Endothelial cell (in vitro differentiated cells): ENCODE measurements at regions not wholly inside any gene's neighbourhood (a gene's known extent, or its start where the extent isn't known, plus 50 kb on each side); places are given as distances from the start of the nearest gene placed in this dataset.

Experiments used
- DNase-seq: peaks from one replicate; pipeline ENCODE4 v3.0.0; 2021; ENCODE audit warnings: low spot score
- H3K27ac Mint-ChIP-seq: one replicate; pipeline ENCODE4 v1.8.0; 2021; ENCODE audit warnings: mixed read lengths, inconsistent platforms; ENCODE audit not compliant: unreplicated experiment
- H3K27me3 Mint-ChIP-seq: one replicate; pipeline ENCODE4 v1.8.0; 2021; ENCODE audit warnings: mild to moderate bottlenecking, moderate library complexity, mixed read lengths, inconsistent platforms; ENCODE audit not compliant: unreplicated experiment
- H3K36me3 Mint-ChIP-seq: one replicate; pipeline ENCODE4 v1.8.0; 2021; ENCODE audit warnings: mild to moderate bottlenecking, low read depth, mixed read lengths, inconsistent platforms; ENCODE audit not compliant: unreplicated experiment
- H3K4me1 Mint-ChIP-seq: one replicate; pipeline ENCODE4 v1.8.0; 2021; ENCODE audit warnings: mild to moderate bottlenecking, mixed read lengths, inconsistent platforms; ENCODE audit not compliant: unreplicated experiment
- H3K4me3 Mint-ChIP-seq: one replicate; pipeline ENCODE4 v1.8.0; 2021; ENCODE audit warnings: mild to moderate bottlenecking, mixed read lengths, inconsistent platforms; ENCODE audit not compliant: unreplicated experiment
- H3K9me3 Mint-ChIP-seq: one replicate; pipeline ENCODE4 v1.8.0; 2021; ENCODE audit warnings: mixed read lengths, inconsistent platforms; ENCODE audit not compliant: unreplicated experiment
- CTCF ChIP-seq: fragments of 200-600 bp; sonication (generic); IDR thresholded peaks from one replicate; pipeline ENCODE4 v1.5.0; 2021; ENCODE audit warnings: antibody characterized with exemption; ENCODE audit not compliant: unreplicated experiment

- peaks cover 14% of the 10 kb centered on the region for H3K4me1 Mint-ChIP-seq
- H3K36me3 Mint-ChIP-seq, result no peaks in the 10 kb centered on the region
- H3K27ac Mint-ChIP-seq, result no peak overlapping the region
- DNase-seq, result no peak
- no peak for TF ChIP-seq CTCF
- peaks cover 7% of the 10 kb centered on the region for H3K27me3 Mint-ChIP-seq
- H3K4me3 Mint-ChIP-seq, result no peak overlapping the region
- H3K9me3 Mint-ChIP-seq, result no peaks in the 10 kb centered on the region
These were observed 99.0 kb upstream of the CDH5 start for GRCh38 chr16:66267292-66268014.

DNA sequence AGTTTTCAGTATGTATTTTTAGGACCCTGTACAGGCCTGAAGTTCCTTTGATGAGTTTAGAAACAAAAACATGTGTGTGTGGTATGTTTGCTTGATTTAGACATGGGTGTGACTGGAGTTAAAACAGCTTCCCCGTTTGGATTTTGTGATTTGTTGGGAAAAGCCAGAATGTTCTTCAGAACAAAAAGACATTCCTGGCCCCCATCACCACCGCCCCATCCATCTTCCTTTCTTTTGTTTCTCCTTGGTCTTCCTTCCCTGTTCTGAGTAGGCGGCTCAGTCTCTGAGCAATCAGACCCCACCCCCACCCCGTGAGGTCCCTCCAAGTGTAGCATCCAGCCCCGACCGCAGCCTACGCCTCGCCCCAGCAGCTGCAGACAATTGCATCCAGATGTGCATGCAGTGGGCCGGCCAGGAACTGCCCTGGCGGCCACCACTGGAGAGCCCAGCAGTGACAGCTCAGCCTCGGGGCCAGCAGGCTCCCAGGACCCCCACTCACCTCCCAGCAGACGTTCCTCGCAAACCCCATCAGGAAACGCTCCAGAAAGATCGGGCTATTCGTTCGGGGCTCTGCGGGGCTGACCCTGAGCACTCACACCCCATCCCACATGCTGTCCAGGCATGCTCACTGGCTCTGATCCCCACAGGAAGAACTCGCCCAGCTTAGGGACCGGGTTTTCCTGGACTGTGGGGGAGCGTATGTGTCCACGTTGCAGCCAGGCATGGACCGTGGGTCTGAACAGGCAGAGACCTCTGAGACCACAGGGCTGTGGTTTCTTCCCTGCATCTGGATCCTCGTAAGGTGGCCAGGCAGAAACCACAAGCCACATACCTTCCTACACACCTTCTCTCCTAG is 99.8 kb upstream of the CDH5 start:
- TF ChIP-seq CTCF, result no peak
- Mint-ChIP-seq H3K27ac (no peak overlapping the region), H3K36me3 (no peaks in the 10 kb centered on the region), H3K27me3 (peaks cover 7% of the 10 kb centered on the region), H3K4me3 (no peak overlapping the region), H3K4me1 (peaks cover 14% of the 10 kb centered on the region), H3K9me3 (no peaks in the 10 kb centered on the region)
- no peak for DNase-seq

DNA sequence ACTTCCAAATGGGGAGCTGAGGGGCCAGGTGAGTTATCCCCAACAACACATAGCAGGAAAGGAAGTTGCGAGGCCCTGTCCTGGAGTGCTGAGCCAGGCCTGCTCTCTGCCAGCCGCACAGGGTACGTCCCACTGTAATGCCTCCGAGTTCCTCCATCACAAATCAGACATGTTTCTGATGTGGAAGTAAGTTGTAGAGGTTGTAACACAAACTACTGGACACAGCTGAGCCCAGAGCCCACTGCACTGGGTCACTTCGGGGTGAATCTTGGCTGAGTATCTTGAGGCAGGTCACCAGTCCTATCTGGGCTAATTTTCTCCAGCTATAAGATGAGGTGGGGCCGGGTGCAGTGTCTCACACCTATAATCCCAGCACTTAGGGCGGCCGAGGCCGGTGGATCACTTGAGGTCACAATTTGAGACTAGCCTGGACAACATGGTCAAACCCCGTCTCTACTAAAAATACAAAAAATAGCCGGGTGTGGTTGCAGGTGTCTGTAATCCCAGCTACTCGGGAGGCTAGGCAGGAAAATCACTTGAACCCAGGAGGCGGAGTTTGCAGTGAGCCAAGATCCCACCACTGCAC is 100.8 kb upstream of the CDH5 start:
- Mint-ChIP-seq H3K9me3 (no peaks in the 10 kb centered on the region), H3K36me3 (no peaks in the 10 kb centered on the region), H3K27me3 (peaks cover 7% of the 10 kb centered on the region), H3K27ac (no peak overlapping the region), H3K4me3 (no peak overlapping the region), H3K4me1 (peaks cover 11% of the 10 kb centered on the region)
- DNase-seq, result no peak
- no peak for TF ChIP-seq CTCF

DNA sequence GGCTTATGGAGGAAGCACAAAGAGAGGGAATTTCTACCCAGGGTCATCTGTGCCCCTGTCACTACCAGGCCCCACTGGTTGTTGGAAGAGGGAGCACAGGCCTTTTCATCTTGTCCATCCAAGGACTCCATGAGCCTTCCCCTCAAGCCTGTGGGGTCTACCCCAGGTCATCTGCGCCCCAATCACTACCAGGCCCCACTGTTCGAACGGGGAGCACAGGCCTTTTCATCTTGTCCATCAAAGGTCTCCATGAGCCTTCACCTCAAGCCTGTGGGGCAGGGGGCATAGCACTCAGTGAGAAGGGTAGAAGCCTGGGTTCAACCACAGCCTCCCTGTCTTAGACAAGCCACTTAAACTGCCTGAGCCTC is 101.5 kb upstream of the CDH5 start:
- H3K9me3 Mint-ChIP-seq, result no peaks in the 10 kb centered on the region
- H3K27ac Mint-ChIP-seq, result no peak overlapping the region
- peaks cover 9% of the 10 kb centered on the region for H3K27me3 Mint-ChIP-seq
- no peak for DNase-seq
- TF ChIP-seq CTCF, result no peak
- H3K4me1 Mint-ChIP-seq, result peaks cover 11% of the 10 kb centered on the region
- H3K36me3 Mint-ChIP-seq, result no peaks in the 10 kb centered on the region
- no peak overlapping the region for H3K4me3 Mint-ChIP-seq
